ENCODE measurements at regions not wholly inside any gene's neighbourhood (a gene's known extent, or its start where the extent isn't known, plus 50 kb on each side); places are given as distances from the start of the nearest gene placed in this dataset.
"Not testable (repeated sequence)": the region's sequence is repeated elsewhere in the genome, so short reads cannot be mapped to it uniquely, and the experiment has no call there.

GRCh38 chr16:88266935-88267551 is 115.7 kb upstream of the ZNF469 start:
- POLR2A ChIA-PET; H3K4me3 Mint-ChIP-seq; intact Hi-C loops (cut with DNase I, micrococcal nuclease); H3K9me3 Mint-ChIP-seq (ENCODE audit: low read depth); ATAC-seq; H3K27ac Mint-ChIP-seq; H3K4me1 Mint-ChIP-seq; DNase-seq; H3K36me3 Mint-ChIP-seq (ENCODE audit: low read depth); CTCF ChIA-PET; H3K27me3 Mint-ChIP-seq: not testable (repeated sequence)

- H3K4me3 Mint-ChIP-seq; H3K4me1 Mint-ChIP-seq; H3K36me3 Mint-ChIP-seq (ENCODE audit: low read depth); intact Hi-C loops (cut with DNase I, micrococcal nuclease); POLR2A ChIA-PET; H3K27me3 Mint-ChIP-seq; ATAC-seq; H3K9me3 Mint-ChIP-seq (ENCODE audit: low read depth); DNase-seq; H3K27ac Mint-ChIP-seq: not testable (repeated sequence)
- CTCF ChIA-PET: interaction anchor here (0.6 kb wide), 1 partner anchor 30 kb away, joined by 3 read pairs; no protein-coding TSS in a partner anchor
Measured at GRCh38 chr16:88268186-88268970, 114.4 kb upstream of the ZNF469 start.

DNA sequence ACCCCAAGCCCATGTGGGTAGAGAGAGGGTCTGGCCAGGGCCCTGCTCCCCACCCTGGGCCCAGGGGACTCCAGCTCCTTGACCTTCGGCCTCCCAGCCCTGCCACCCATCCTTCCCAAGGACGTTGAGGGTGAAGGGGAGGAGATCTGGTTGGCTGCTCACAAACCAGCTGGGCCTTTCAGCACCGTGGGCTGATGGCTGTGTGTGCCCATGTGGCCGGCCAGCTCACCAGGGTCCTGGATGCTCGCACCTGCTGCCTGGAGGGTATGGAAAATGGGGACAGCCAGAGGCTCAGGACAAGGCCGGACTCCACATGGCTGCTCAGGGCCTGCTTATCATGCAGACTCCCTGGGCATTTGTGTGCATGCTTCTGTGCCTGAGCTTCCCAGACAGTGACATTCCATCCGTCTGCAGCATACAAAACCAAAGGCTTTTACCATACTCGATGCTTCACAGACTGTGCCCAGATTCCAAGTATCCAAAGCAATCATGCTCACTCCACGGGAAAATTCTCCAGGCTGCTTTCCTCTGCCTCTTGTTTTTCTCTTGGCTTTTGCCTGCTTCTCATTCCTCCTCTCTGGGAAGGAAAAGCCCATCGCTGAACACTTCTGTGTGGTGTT is 112.5 kb upstream of the ZNF469 start:
- ATAC-seq; H3K27ac Mint-ChIP-seq; DNase-seq; H3K4me1 Mint-ChIP-seq; intact Hi-C loops (cut with DNase I, micrococcal nuclease); H3K9me3 Mint-ChIP-seq (ENCODE audit: low read depth); POLR2A ChIA-PET; H3K27me3 Mint-ChIP-seq; H3K4me3 Mint-ChIP-seq; H3K36me3 Mint-ChIP-seq (ENCODE audit: low read depth): not testable (repeated sequence)
- CTCF ChIA-PET: interaction anchor here (0.6 kb wide), 1 partner anchor 99 kb away, joined by 4 read pairs; no protein-coding TSS in a partner anchor

GRCh38 chr16:88271296-88271695 is 111.5 kb upstream of the ZNF469 start:
- H3K9me3 Mint-ChIP-seq (ENCODE audit: low read depth); DNase-seq; H3K4me3 Mint-ChIP-seq; H3K27me3 Mint-ChIP-seq; H3K36me3 Mint-ChIP-seq (ENCODE audit: low read depth); H3K27ac Mint-ChIP-seq; ATAC-seq; intact Hi-C loops (cut with DNase I, micrococcal nuclease); CTCF ChIA-PET; H3K4me1 Mint-ChIP-seq; POLR2A ChIA-PET: not testable (repeated sequence)

GRCh38 chr16:88271776-88272175 is 111.0 kb upstream of the ZNF469 start:
- POLR2A ChIA-PET; CTCF ChIA-PET; H3K4me1 Mint-ChIP-seq; H3K9me3 Mint-ChIP-seq (ENCODE audit: low read depth); H3K27ac Mint-ChIP-seq; intact Hi-C loops (cut with DNase I, micrococcal nuclease); H3K4me3 Mint-ChIP-seq; DNase-seq; H3K27me3 Mint-ChIP-seq; H3K36me3 Mint-ChIP-seq (ENCODE audit: low read depth); ATAC-seq: not testable (repeated sequence)

- CTCF ChIA-PET; H3K27ac Mint-ChIP-seq; H3K36me3 Mint-ChIP-seq (ENCODE audit: low read depth); intact Hi-C loops (cut with DNase I, micrococcal nuclease); H3K4me3 Mint-ChIP-seq; DNase-seq; H3K27me3 Mint-ChIP-seq; POLR2A ChIA-PET; ATAC-seq; H3K4me1 Mint-ChIP-seq; H3K9me3 Mint-ChIP-seq (ENCODE audit: low read depth): not testable (repeated sequence)
Measured at GRCh38 chr16:88272437-88272836, 110.3 kb upstream of the ZNF469 start.

DNA sequence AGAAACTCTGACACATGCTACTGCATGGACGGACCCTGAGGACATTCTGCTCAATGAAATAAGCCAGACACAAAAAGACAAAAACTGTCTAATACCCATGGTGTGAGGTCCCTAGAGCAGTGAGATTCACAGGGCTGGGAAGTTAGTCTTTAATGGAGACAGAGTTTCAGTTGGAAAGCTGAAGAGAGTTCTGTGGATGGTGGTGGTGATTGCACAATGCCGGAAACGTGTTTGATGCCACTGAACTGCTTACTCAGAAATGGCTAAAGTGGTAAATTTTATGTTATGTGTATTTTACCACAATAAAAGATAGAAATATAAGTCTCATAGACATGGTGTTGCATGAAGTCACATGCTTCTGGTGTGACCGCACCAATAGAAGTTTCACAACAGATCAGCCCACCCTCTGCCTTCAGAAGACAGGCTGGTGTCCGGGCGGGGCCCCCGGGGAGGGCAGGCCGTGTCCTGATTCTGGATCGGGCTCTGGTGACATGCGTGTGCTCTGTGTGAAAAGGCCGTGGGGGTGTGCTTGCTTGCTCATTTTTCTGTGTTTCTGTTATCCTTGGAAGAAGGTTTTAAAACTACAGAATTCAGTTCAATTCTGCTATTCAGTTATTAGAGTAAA is 108.5 kb upstream of the ZNF469 start:
- CTCF ChIA-PET: interaction anchor here (0.6 kb wide), 1 partner anchor 997 kb away, joined by 3 read pairs; no protein-coding TSS in a partner anchor
- H3K4me1 Mint-ChIP-seq; H3K27me3 Mint-ChIP-seq; ATAC-seq; intact Hi-C loops (cut with DNase I, micrococcal nuclease); H3K9me3 Mint-ChIP-seq (ENCODE audit: low read depth); H3K4me3 Mint-ChIP-seq; POLR2A ChIA-PET; H3K27ac Mint-ChIP-seq; H3K36me3 Mint-ChIP-seq (ENCODE audit: low read depth); DNase-seq: not testable (repeated sequence)

DNA sequence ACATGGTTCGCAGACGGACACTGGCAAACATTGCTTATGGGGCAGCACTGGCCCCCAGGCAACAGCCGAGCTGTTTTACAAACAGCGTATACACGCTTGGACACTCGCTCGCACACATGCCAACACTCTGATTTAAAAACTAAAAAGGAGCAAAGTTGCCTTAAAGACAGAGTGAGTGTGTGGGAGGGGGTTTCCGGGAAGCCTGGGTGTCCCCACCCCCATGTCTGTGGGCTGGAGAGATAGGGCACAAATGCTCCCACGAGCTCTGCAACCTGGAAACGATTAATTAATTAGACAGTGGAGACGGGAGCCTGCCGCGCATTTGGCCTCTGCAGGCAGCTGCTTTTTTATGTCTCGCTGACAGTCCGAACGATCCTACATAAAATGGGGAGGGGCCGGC is 107.9 kb upstream of the ZNF469 start:
- peaks cover 5% of the 10 kb centered on the region for H3K27me3 Mint-ChIP-seq
- ATAC-seq: no peak
- CTCF ChIA-PET: no interaction called here
- DNase-seq: no peak
- no peaks in the 10 kb centered on the region for H3K4me1 Mint-ChIP-seq
- POLR2A ChIA-PET: no interaction called here
- H3K27ac Mint-ChIP-seq: no peak overlapping the region
- peaks cover 4% of the 10 kb centered on the region for H3K9me3 Mint-ChIP-seq (ENCODE audit: low read depth)
- H3K4me3 Mint-ChIP-seq: no peak overlapping the region
- intact Hi-C loops (cut with DNase I, micrococcal nuclease): no loop called here
- no peaks in the 10 kb centered on the region for H3K36me3 Mint-ChIP-seq (ENCODE audit: low read depth)

GRCh38 chr16:88275336-88276122 is 107.2 kb upstream of the ZNF469 start:
- H3K27me3 Mint-ChIP-seq; H3K4me3 Mint-ChIP-seq; CTCF ChIA-PET; ATAC-seq; H3K4me1 Mint-ChIP-seq; H3K36me3 Mint-ChIP-seq (ENCODE audit: low read depth); POLR2A ChIA-PET; H3K27ac Mint-ChIP-seq; intact Hi-C loops (cut with DNase I, micrococcal nuclease); H3K9me3 Mint-ChIP-seq (ENCODE audit: low read depth); DNase-seq: not testable (repeated sequence)

- POLR2A ChIA-PET; DNase-seq; H3K27ac Mint-ChIP-seq; intact Hi-C loops (cut with DNase I, micrococcal nuclease); H3K27me3 Mint-ChIP-seq; CTCF ChIA-PET; H3K4me3 Mint-ChIP-seq; ATAC-seq; H3K36me3 Mint-ChIP-seq (ENCODE audit: low read depth); H3K4me1 Mint-ChIP-seq; H3K9me3 Mint-ChIP-seq (ENCODE audit: low read depth): not testable (repeated sequence)
Measured at GRCh38 chr16:88276123-88276588, 106.6 kb upstream of the ZNF469 start.

- no peaks in the 10 kb centered on the region for H3K36me3 Mint-ChIP-seq (ENCODE audit: low read depth)
- POLR2A ChIA-PET: no interaction called here
- CTCF ChIA-PET: no interaction called here
Measured at GRCh38 chr16:88276591-88276990, 106.2 kb upstream of the ZNF469 start.

More at GRCh38 chr16:88276591-88276990, 106.2 kb upstream of the ZNF469 start:
- no peak for DNase-seq
- no peaks in the 10 kb centered on the region for H3K4me1 Mint-ChIP-seq
- no peak overlapping the region for H3K27ac Mint-ChIP-seq
- H3K4me3 Mint-ChIP-seq: no peak overlapping the region
- H3K27me3 Mint-ChIP-seq: peaks cover 5% of the 10 kb centered on the region
- H3K9me3 Mint-ChIP-seq (ENCODE audit: low read depth): peaks cover 4% of the 10 kb centered on the region
- ATAC-seq: no peak
- intact Hi-C loops (cut with DNase I, micrococcal nuclease): no loop called here

All from activated CD4-positive, alpha-beta T cell treated with anti-CD3 and anti-CD28 coated beads for 36 hours (primary cell).